Stimulated activated effector memory CD8-positive, alpha-beta T cell treated with anti-CD3 and anti-CD28 coated beads, Interleukin-12 subunit alpha, Interleukin-12 subunit beta, amount 100 ng/mL, for 72 hours (primary cell): ENCODE measurements at regions not wholly inside any gene's neighbourhood (a gene's known extent, or its start where the extent isn't known, plus 50 kb on each side); places are given as distances from the start of the nearest gene placed in this dataset.
"Not testable (repeated sequence)": the region's sequence is repeated elsewhere in the genome, so short reads cannot be mapped to it uniquely, and the experiment has no call there.

Experiments
- ATAC-seq: fragments of 150-1000 bp; cut with Tn5 transposase; 2 replicates; pipeline ENCODE4 v1.10.0; 2021
- DNase-seq, 2 donors: peaks; one replicate each; pipeline ENCODE4 v3.0.0; 2021 to 2022; ENCODE audit warnings: low spot score in 2 of 2
- H3K27ac Mint-ChIP-seq: one replicate; pipeline ENCODE4 v1.8.0; 2022; ENCODE audit warnings: mild to moderate bottlenecking, mixed read lengths
- H3K36me3 Mint-ChIP-seq: one replicate; pipeline ENCODE4 v1.8.0; 2022; ENCODE audit warnings: mild to moderate bottlenecking, mixed read lengths
- H3K4me1 Mint-ChIP-seq: one replicate; pipeline ENCODE4 v1.8.0; 2022; ENCODE audit warnings: mixed read lengths
- H3K4me3 Mint-ChIP-seq: one replicate; pipeline ENCODE4 v1.8.0; 2022; ENCODE audit warnings: mild to moderate bottlenecking, mixed read lengths
- H3K9me3 Mint-ChIP-seq: one replicate; pipeline ENCODE4 v1.8.0; 2022; ENCODE audit warnings: mixed read lengths

DNA sequence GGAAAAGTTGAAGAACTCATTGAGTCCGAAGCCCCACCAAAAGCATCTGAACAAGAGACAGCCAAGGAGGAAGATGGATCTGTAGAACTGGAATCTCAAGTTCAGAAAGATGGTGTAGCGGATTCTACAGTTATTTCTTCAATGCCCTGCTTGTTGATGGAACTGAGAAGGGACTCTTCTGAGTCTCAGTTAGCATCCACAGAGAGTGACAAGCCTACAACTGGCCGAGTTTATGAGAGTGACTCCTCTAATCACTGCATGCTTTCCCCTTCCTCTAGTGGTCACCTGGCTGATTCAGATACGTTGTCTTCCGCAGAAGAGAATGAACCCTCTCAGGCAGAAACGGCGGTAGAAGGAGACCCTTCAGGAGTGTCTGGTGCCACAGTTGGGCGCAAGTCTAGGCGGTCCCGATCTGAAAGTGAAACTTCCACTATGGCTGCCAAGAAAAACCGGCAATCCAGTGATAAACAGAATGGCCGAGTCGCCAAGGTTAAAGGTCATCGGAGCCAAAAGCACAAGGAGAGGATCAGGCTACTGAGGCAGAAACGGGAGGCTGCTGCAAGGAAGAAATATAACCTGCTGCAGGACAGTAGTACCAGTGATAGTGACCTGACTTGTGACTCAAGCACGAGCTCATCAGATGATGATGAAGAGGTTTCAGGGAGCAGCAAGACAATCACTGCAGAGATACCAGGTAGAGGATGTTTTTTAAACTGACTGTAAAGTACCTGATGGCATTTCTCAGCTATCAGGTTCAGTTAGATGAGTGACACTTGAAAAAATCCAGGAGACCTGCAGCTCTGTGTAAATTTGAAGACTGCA lies 111.9 kb downstream of the HAUS1 start:
- peaks cover 35% of the 10 kb centered on the region for H3K4me1 Mint-ChIP-seq
- peaks cover 55% of the 10 kb centered on the region for H3K36me3 Mint-ChIP-seq
- no peak overlapping the region for H3K27ac Mint-ChIP-seq
- no peak overlapping the region for H3K4me3 Mint-ChIP-seq
- no peak for ATAC-seq
- no peak for DNase-seq
- no peaks in the 10 kb centered on the region for H3K9me3 Mint-ChIP-seq

- Mint-ChIP-seq H3K4me1 (peaks cover 48% of the 10 kb centered on the region), H3K27ac (no peak overlapping the region), H3K9me3 (no peaks in the 10 kb centered on the region), H3K36me3 (peaks cover 61% of the 10 kb centered on the region), H3K4me3 (no peak overlapping the region)
- ATAC-seq, result no peak
- no peak for DNase-seq
Measured at GRCh38 chr18:46220116-46220515, 115.9 kb downstream of the HAUS1 start.

GRCh38 chr18:46222093-46222492 lies 117.9 kb downstream of the HAUS1 start:
- Mint-ChIP-seq H3K4me1 (peaks cover 36% of the 10 kb centered on the region), H3K4me3 (no peak overlapping the region), H3K27ac (peak overlapping the region; percentile 1), H3K9me3 (no peaks in the 10 kb centered on the region), H3K36me3 (peaks cover 54% of the 10 kb centered on the region)
- ATAC-seq, result no peak
- no peak for DNase-seq

GRCh38 chr18:46222710-46223360 lies 118.7 kb downstream of the HAUS1 start:
- peaks cover 51% of the 10 kb centered on the region for H3K36me3 Mint-ChIP-seq
- no peak overlapping the region for H3K4me3 Mint-ChIP-seq
- H3K27ac Mint-ChIP-seq, result peak overlapping the region; percentile 1
- H3K4me1 Mint-ChIP-seq, result peaks cover 36% of the 10 kb centered on the region
- ATAC-seq (no peak), DNase-seq (no peak)
- no peaks in the 10 kb centered on the region for H3K9me3 Mint-ChIP-seq

DNA sequence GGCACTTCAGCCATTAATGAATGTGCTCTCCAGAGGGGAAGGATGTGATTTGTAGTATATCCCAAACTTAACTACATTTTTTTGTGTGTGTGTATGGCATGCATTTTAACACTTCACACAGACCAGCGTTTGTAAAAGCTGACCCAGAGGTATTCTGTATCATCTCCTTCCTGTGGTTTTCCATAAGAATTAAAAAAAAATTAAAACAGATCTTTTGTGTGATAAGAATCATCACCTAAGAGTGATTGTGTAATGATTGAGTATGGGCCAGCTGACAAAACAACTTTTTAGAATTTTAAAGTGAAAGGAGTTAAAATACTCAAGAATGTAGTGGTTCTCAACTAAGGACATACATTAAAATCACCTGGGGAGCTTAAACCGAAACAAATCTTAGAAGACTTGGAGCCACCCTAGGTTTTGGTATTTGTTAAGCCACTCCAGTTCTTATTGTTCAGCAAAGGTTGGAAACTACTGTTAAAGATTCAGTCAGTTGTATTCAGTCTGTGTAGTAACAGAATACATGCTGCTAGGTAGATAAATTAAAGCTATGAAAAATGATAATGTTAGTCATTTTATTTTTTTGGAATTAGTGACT lies 120.1 kb downstream of the HAUS1 start:
- Mint-ChIP-seq H3K9me3 (no peaks in the 10 kb centered on the region), H3K36me3 (peaks cover 38% of the 10 kb centered on the region), H3K27ac (peak overlapping the region; percentile 32), H3K4me1 (peaks cover 28% of the 10 kb centered on the region), H3K4me3 (no peak overlapping the region)
- peak; percentile 21 for ATAC-seq
- DNase-seq, result no peak

DNA sequence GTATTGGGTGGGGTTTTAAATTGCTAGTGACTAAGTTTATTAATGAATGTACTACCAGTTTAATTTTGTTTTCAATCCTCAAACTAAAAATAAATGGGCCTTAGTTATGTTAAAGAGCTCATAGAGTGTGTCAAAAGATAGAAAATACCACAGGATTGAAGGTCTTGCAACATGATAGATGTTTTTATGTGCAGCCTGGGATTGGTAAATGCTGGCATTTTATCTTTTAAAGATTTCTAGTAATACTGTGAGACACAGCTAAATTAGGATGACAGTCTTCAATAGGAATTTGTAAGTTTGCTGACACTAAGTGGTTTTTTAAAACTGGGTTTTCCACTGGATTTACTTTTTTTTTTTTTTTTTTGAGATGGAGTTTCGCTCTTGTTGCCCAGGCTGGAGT lies 122.3 kb downstream of the HAUS1 start:
- Mint-ChIP-seq H3K27ac (no peak overlapping the region), H3K4me1 (peaks cover 28% of the 10 kb centered on the region), H3K9me3 (no peaks in the 10 kb centered on the region), H3K4me3 (no peak overlapping the region), H3K36me3 (peaks cover 21% of the 10 kb centered on the region)
- ATAC-seq (no peak), DNase-seq (no peak)

DNA sequence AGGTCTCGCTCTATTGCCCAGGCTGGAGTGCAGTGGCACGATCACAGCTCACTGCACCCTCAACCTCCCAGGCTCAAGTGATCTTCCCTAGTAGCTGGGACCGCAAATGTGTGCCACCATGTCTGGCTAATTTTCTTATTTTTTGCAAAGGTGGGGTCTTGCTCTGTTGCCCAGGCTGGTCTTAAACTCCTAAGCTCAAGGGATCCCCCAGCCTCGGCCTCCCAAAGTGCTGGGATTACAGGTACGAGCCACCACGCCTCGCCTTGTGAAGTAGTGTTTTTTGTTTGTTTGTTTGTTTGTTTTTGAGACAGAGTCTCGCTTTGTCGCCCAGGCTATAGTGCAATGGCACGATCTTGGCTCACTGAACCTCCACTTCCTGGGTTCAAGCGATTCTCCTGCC lies 125.5 kb downstream of the HAUS1 start:
- not testable (repeated sequence) for H3K4me3 Mint-ChIP-seq, H3K9me3 Mint-ChIP-seq, DNase-seq, H3K4me1 Mint-ChIP-seq, ATAC-seq, H3K27ac Mint-ChIP-seq
- H3K36me3 Mint-ChIP-seq, result peaks cover 18% of the 10 kb centered on the region

- no peaks in the 10 kb centered on the region for H3K9me3 Mint-ChIP-seq
- no peak for DNase-seq
- H3K36me3 Mint-ChIP-seq, result no peaks in the 10 kb centered on the region
- ATAC-seq, result no peak
- H3K27ac Mint-ChIP-seq, result no peak overlapping the region
- no peak overlapping the region for H3K4me3 Mint-ChIP-seq
- H3K4me1 Mint-ChIP-seq, result peaks cover 19% of the 10 kb centered on the region
Measured at GRCh38 chr18:46236156-46236555, 132.0 kb downstream of the HAUS1 start.

- H3K4me1 Mint-ChIP-seq, result peaks cover 19% of the 10 kb centered on the region
- no peaks in the 10 kb centered on the region for H3K9me3 Mint-ChIP-seq
- H3K27ac Mint-ChIP-seq, result no peak overlapping the region
- ATAC-seq (no peak), DNase-seq (no peak)
- H3K36me3 Mint-ChIP-seq, result no peaks in the 10 kb centered on the region
- no peak overlapping the region for H3K4me3 Mint-ChIP-seq
Measured at GRCh38 chr18:46237891-46238290, 133.7 kb downstream of the HAUS1 start.

DNA sequence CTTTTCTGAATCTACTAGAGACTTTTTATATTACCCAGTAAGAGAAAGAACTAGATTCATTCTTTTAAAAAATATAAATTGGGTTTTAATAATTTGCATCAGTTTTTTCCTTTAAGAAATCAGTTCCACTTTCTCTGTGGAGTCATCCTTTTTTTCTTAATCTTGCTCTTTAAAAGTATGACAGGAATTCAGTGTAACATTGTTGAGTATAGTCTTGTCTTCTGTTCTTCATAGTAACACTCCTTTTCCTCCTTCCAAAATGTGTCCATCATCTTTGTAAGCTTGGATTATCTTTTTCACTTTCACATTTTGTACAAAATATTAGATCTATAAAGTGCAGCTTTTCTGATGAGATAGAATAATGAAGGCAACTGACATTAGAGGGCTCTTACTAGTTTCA lies 135.4 kb downstream of the HAUS1 start:
- peaks cover 16% of the 10 kb centered on the region for H3K4me1 Mint-ChIP-seq
- DNase-seq, result no peak
- peak overlapping the region; percentile 48 for H3K27ac Mint-ChIP-seq
- no peaks in the 10 kb centered on the region for H3K36me3 Mint-ChIP-seq
- H3K4me3 Mint-ChIP-seq, result no peak overlapping the region
- no peak for ATAC-seq
- no peaks in the 10 kb centered on the region for H3K9me3 Mint-ChIP-seq

DNA sequence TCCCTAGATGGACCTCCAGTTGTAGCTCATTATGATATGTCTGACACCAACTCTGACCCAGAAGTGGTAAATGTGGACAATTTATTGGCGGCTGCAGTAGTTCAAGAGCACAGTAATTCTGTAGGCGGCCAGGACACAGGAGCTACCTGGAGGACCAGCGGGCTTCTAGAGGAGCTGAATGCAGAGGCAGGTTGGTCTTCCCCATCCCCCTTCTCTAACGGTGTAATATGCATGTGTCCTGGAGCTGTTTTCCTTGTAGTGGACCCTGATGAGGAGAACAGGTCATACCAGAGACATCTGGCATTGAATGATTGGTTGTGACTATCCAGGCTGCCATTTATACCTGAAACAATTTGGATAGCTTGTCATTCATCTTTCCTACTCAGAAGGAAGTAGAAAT lies 135.8 kb downstream of the HAUS1 start:
- ATAC-seq (no peak), DNase-seq (no peak)
- H3K4me3 Mint-ChIP-seq, result no peak overlapping the region
- H3K9me3 Mint-ChIP-seq, result no peaks in the 10 kb centered on the region
- H3K36me3 Mint-ChIP-seq, result no peaks in the 10 kb centered on the region
- H3K4me1 Mint-ChIP-seq, result peaks cover 13% of the 10 kb centered on the region
- peak overlapping the region; percentile 48 for H3K27ac Mint-ChIP-seq

- H3K9me3 Mint-ChIP-seq, ATAC-seq, H3K4me3 Mint-ChIP-seq, H3K27ac Mint-ChIP-seq, DNase-seq, H3K36me3 Mint-ChIP-seq: not testable (repeated sequence)
- peaks cover 13% of the 10 kb centered on the region for H3K4me1 Mint-ChIP-seq
Measured at GRCh38 chr18:46241393-46241792, 137.2 kb downstream of the HAUS1 start.

DNA sequence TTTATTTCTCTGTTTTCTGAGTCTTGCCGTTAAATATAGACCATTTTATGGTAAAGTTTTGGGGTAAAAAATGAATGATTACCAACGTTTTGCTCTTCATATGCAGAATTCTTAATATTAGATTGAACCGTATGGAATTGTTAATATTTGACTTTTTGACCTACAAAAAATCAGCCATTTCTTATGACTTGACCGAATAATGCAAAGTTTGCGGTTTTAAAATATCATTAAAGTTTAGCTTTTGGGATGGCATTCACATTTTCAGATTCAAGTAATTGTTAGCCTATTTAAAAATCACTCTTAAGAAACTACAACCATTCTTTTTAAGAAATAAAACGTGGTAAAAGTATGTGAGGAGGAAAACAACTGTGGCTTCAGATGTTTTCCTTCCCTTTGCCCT lies 138.0 kb downstream of the HAUS1 start:
- H3K9me3 Mint-ChIP-seq, result no peaks in the 10 kb centered on the region
- no peak overlapping the region for H3K4me3 Mint-ChIP-seq
- no peak overlapping the region for H3K27ac Mint-ChIP-seq
- peaks cover 13% of the 10 kb centered on the region for H3K4me1 Mint-ChIP-seq
- DNase-seq, result no peak
- peaks cover 3% of the 10 kb centered on the region for H3K36me3 Mint-ChIP-seq
- no peak for ATAC-seq

- no peaks in the 10 kb centered on the region for H3K9me3 Mint-ChIP-seq
- H3K4me1 Mint-ChIP-seq, result peaks cover 17% of the 10 kb centered on the region
- DNase-seq (no peak), ATAC-seq (no peak)
- peaks cover 5% of the 10 kb centered on the region for H3K36me3 Mint-ChIP-seq
- H3K27ac Mint-ChIP-seq, result no peak overlapping the region
- H3K4me3 Mint-ChIP-seq, result no peak overlapping the region
Measured at GRCh38 chr18:46243095-46243494, 138.9 kb downstream of the HAUS1 start.

- H3K9me3 Mint-ChIP-seq, result no peaks in the 10 kb centered on the region
Measured at GRCh38 chr18:46243673-46244072, 139.5 kb downstream of the HAUS1 start.

DNA sequence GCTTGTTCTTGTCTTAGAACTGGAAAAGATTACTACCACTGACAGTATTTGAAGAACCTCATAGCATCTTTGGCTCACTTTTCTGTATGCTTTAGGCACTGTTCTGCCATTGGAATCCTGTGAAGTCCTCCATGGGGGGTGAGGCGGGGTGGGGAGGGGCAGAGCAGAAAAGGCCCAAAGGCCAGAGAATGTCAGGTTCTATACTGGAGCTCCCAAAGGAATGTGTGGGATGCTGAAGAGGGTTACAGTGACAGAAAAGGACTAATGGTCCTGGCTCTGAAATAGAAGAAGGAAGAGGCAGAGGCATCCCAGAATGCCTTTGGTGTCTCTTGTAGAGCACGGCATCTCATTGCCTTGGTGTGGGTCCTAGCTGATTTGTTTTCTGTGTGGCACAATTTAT lies 141.9 kb downstream of the HAUS1 start:
- no peak for DNase-seq
- Mint-ChIP-seq H3K4me3 (no peak overlapping the region), H3K36me3 (peaks cover 22% of the 10 kb centered on the region), H3K9me3 (peaks cover 3% of the 10 kb centered on the region), H3K27ac (no peak overlapping the region), H3K4me1 (peaks cover 35% of the 10 kb centered on the region)
- no peak for ATAC-seq

More at GRCh38 chr18:46243673-46244072, 139.5 kb downstream of the HAUS1 start:
- Mint-ChIP-seq H3K4me3 (no peak overlapping the region), H3K4me1 (peaks cover 23% of the 10 kb centered on the region), H3K36me3 (peaks cover 5% of the 10 kb centered on the region), H3K27ac (no peak overlapping the region)
- no peak for ATAC-seq
- no peak for DNase-seq
